Loucy (cell line): ENCODE measurements at regions not wholly inside any gene's neighbourhood (a gene's known extent, or its start where the extent isn't known, plus 50 kb on each side); places are given as distances from the start of the nearest gene placed in this dataset.

ENCODE experiments used
- CTCF ChIP-seq: fragments of 200-600 bp; sonication (generic); conservative IDR thresholded peaks from 2 replicates; pipeline ENCODE4 v1.5.1; 2014; ENCODE audit warnings: mild to moderate bottlenecking, antibody characterized with exemption, low read length
- EZH2phosphoT487 ChIP-seq: fragments of 200-600 bp; IDR thresholded peaks from 2 replicates; pipeline ENCODE4 v1.6.1; 2018; ENCODE audit warnings: antibody characterized with exemption, mild to moderate bottlenecking, moderate library complexity, borderline replicate concordance

- no peak for TF ChIP-seq CTCF
- TF ChIP-seq EZH2phosphoT487: no peak
Measured at GRCh38 chr5:152282331-152282730, 122.7 kb downstream of the NMUR2 start.
